BE2C (cell line): ENCODE measurements at regions not wholly inside any gene's neighbourhood (a gene's known extent, or its start where the extent isn't known, plus 50 kb on each side); places are given as distances from the start of the nearest gene placed in this dataset.

ENCODE experiments used
- DNase-seq: peaks from one replicate; pipeline ENCODE4 v3.0.0-alpha.2; 2020
- H3K27me3 ChIP-seq: fragments of 250-450 bp; sonication (Bioruptor Pico); 2 replicates; pipeline ENCODE4 v1.5.1; 2020; ENCODE audit warnings: mild to moderate bottlenecking
- H3K36me3 ChIP-seq: fragments of 250-450 bp; sonication (Bioruptor Pico); 2 replicates; pipeline ENCODE4 v1.5.1; 2020; ENCODE audit warnings: mild to moderate bottlenecking
- H3K4me1 ChIP-seq: fragments of 250-450 bp; sonication (Bioruptor Pico); 2 replicates; pipeline ENCODE4 v1.5.1; 2020
- H3K4me3 ChIP-seq: 2 replicates; pipeline ENCODE4 v1.5.1; 2011; ENCODE audit warnings: low read depth, low read length
- H3K9me3 ChIP-seq: fragments of 250-450 bp; sonication (Bioruptor Pico); 2 replicates; pipeline ENCODE4 v1.5.1; 2020
- CTCF ChIP-seq: IDR thresholded peaks from 2 replicates; pipeline ENCODE4 v1.5.1; 2012; ENCODE audit warnings: mild to moderate bottlenecking, low read depth, low read length

DNA sequence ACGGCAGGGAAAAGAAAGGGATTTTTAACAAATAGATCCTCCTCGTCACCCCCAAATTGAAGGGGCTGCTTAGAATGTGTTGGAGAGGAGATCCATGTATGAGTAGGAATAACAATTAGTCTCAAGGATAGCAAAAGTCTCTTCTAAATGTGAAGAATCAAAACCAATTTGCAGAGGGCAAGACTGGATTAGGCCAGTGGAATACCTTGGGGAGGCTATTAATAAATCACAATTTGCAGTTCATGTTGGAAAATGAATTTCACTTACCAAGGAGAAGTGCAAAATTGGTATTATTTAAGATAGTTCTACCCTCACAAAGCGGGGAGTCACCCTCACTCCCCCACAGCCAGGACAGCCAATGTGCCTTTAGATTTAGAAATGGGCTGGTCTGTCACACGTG is 299.8 kb upstream of the SLC30A5 start:
- Histone ChIP-seq H3K36me3 (no peaks in the 10 kb centered on the region), H3K4me3 (no peak overlapping the region), H3K27me3 (no peaks in the 10 kb centered on the region), H3K9me3 (no peaks in the 10 kb centered on the region), H3K4me1 (no peaks in the 10 kb centered on the region)
- no peak for TF ChIP-seq CTCF
- no peak for DNase-seq

DNA sequence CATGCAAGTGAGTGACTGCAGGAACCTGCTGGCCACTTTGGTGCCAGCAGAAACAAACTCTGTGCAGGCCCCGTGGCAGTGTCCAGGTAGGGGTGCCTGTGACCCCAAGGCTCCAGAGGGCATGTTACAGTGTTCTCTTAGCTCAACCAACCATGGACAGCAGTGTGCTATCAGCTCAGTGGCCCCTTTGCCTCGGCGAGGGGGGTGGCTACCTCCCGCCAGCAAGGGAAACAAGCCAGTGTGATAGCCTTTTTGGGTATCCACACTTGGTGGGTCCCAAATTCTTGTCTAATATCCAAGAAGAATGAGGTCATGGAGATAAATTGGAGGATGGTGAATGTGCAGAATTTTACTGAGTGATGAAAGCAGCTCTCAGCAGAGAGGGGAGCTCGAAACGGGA is 298.6 kb upstream of the SLC30A5 start:
- TF ChIP-seq CTCF = no peak
- no peak for DNase-seq
- no peaks in the 10 kb centered on the region for H3K9me3 ChIP-seq
- H3K4me1 ChIP-seq = no peaks in the 10 kb centered on the region
- H3K4me3 ChIP-seq = no peak overlapping the region
- H3K36me3 ChIP-seq = no peaks in the 10 kb centered on the region
- no peaks in the 10 kb centered on the region for H3K27me3 ChIP-seq

- no peak for DNase-seq
- Histone ChIP-seq H3K9me3 (no peaks in the 10 kb centered on the region), H3K27me3 (no peaks in the 10 kb centered on the region), H3K4me1 (no peaks in the 10 kb centered on the region), H3K4me3 (no peak overlapping the region), H3K36me3 (no peaks in the 10 kb centered on the region)
- no peak for TF ChIP-seq CTCF
Observed at GRCh38 chr5:68798877-68799843, 294.7 kb upstream of the SLC30A5 start.

- H3K27me3 ChIP-seq = no peaks in the 10 kb centered on the region
- H3K9me3 ChIP-seq = no peaks in the 10 kb centered on the region
- H3K36me3 ChIP-seq = no peaks in the 10 kb centered on the region
- H3K4me1 ChIP-seq = no peaks in the 10 kb centered on the region
- H3K4me3 ChIP-seq = no peak overlapping the region
- no peak for TF ChIP-seq CTCF
- no peak for DNase-seq
Observed at GRCh38 chr5:68802430-68802829, 291.4 kb upstream of the SLC30A5 start.

DNA sequence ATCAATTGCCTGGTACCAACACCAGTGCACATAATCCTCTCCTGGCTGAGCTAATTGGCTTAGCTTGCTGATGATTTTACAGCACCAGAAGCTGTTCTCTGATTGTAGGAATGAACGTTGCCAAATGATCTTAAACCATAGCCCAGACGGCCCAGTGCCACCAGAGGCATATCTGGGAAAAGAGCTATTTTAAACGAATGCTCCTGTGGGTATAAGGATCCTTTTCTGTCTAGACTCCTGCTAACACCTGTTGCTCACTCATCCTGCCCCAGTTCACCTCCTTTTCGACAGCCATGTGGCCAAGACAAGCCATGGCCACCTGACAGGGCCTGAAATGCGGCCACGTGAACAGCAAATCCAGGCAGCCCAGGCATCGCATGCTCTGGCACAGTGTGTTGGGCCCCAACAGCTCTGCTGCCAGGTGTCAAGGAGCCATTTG is 289.9 kb upstream of the SLC30A5 start:
- Histone ChIP-seq H3K36me3 (no peaks in the 10 kb centered on the region), H3K9me3 (no peaks in the 10 kb centered on the region), H3K4me3 (no peak overlapping the region), H3K27me3 (no peaks in the 10 kb centered on the region), H3K4me1 (no peaks in the 10 kb centered on the region)
- TF ChIP-seq CTCF = no peak
- DNase-seq = no peak

DNA sequence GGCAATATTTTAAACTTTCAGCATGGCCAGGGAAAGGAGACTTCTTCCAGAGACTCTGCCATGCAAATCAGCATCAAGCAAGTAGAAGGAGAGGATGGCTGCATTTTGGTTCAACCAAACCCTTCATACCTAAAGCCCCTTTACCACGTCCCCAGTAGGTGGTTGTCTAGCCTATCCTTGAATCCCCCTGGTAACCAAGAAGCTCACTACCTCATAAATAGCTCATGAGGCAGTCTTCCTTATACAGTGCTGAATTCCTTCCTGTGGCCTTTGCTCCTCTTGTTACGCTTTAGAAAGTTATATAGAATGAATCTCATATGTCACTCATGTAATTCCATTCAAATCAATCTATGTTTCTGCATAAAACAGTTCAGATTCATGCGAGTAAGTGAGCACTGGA is 289.5 kb upstream of the SLC30A5 start:
- H3K36me3 ChIP-seq = no peaks in the 10 kb centered on the region
- H3K9me3 ChIP-seq = no peaks in the 10 kb centered on the region
- H3K4me3 ChIP-seq = no peak overlapping the region
- no peak for TF ChIP-seq CTCF
- no peaks in the 10 kb centered on the region for H3K4me1 ChIP-seq
- DNase-seq = no peak
- no peaks in the 10 kb centered on the region for H3K27me3 ChIP-seq
